Activated naive CD8-positive, alpha-beta T cell treated with anti-CD3 and anti-CD28 coated beads, Interleukin-2, amount 10 ng/mL, durations not matched to agents 7 days and 5 days (primary cell): ENCODE measurements at regions not wholly inside any gene's neighbourhood (a gene's known extent, or its start where the extent isn't known, plus 50 kb on each side); places are given as distances from the start of the nearest gene placed in this dataset.
"Not testable (repeated sequence)": the region's sequence is repeated elsewhere in the genome, so short reads cannot be mapped to it uniquely, and the experiment has no call there.

ENCODE experiments used
- ATAC-seq: fragments of 150-1000 bp; cut with Tn5 transposase; one replicate; pipeline ENCODE4 v1.10.0; 2021; ENCODE audit warnings: low read depth, moderate library complexity
- POLR2A ChIA-PET: fragments of 350-600 bp; sonication (Branson Sonifier 250); formaldehyde crosslinking; loops from one replicate; lab custom pipeline; 2021; ENCODE audit warnings: antibody characterized with exemption; lab: Charles Lee
- DNase-seq: peaks from one replicate; pipeline ENCODE4 v3.0.0; 2021
- H3K27ac Mint-ChIP-seq: one replicate; pipeline ENCODE4 v1.8.0; 2022; ENCODE audit warnings: mild to moderate bottlenecking, mixed read lengths
- H3K27me3 Mint-ChIP-seq: one replicate; pipeline ENCODE4 v1.8.0; 2022; ENCODE audit warnings: mild to moderate bottlenecking, moderate library complexity, mixed read lengths
- H3K36me3 Mint-ChIP-seq: one replicate; pipeline ENCODE4 v1.8.0; 2021; ENCODE audit warnings: mild to moderate bottlenecking, mixed read lengths
- H3K4me1 Mint-ChIP-seq: one replicate; pipeline ENCODE4 v1.8.0; 2021; ENCODE audit warnings: mixed read lengths
- H3K4me3 Mint-ChIP-seq: one replicate; pipeline ENCODE4 v1.8.0; 2022; ENCODE audit warnings: mild to moderate bottlenecking, moderate library complexity, mixed read lengths
- H3K9me3 Mint-ChIP-seq: one replicate; pipeline ENCODE4 v1.8.0; 2021; ENCODE audit warnings: mixed read lengths

- DNase-seq (no peak), ATAC-seq (no peak)
- Mint-ChIP-seq H3K27ac (no peak overlapping the region), H3K4me1 (no peaks in the 10 kb centered on the region), H3K27me3 (peaks cover 8% of the 10 kb centered on the region), H3K4me3 (no peak overlapping the region), H3K36me3 (no peaks in the 10 kb centered on the region), H3K9me3 (no peaks in the 10 kb centered on the region)
- POLR2A ChIA-PET: no interaction called here
These were observed 59.0 kb upstream of the TINAGL1 start for GRCh38 chr1:31517301-31517700.

- H3K4me1 Mint-ChIP-seq, H3K36me3 Mint-ChIP-seq, H3K9me3 Mint-ChIP-seq, DNase-seq, ATAC-seq, H3K27ac Mint-ChIP-seq, H3K27me3 Mint-ChIP-seq, H3K4me3 Mint-ChIP-seq, POLR2A ChIA-PET: not testable (repeated sequence)
These were observed 58.3 kb upstream of the TINAGL1 start for GRCh38 chr1:31517986-31518385.

- no peaks in the 10 kb centered on the region for H3K36me3 Mint-ChIP-seq
- no peaks in the 10 kb centered on the region for H3K9me3 Mint-ChIP-seq
- POLR2A ChIA-PET: no interaction called here
- H3K27ac Mint-ChIP-seq: no peak overlapping the region
- no peak for DNase-seq
- no peak overlapping the region for H3K4me3 Mint-ChIP-seq
- ATAC-seq: no peak
- H3K4me1 Mint-ChIP-seq: no peaks in the 10 kb centered on the region
- peaks cover 9% of the 10 kb centered on the region for H3K27me3 Mint-ChIP-seq
These were observed 54.4 kb upstream of the TINAGL1 start for GRCh38 chr1:31521761-31522555.

DNA sequence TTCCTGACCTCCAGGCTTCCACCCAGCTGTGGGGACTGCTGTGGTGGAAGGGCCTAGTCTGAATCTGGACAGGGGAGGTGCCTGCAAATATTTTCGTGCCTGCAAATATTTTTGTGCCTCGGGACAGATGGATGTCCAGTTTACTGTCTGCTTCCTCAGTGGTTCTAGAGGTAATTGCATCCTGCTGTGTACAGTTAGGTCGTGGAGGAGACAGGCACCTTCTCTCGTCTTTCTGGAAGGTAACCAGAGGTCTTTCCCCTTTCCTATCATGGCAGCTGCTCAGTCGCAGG, 53.8 kb upstream of the TINAGL1 start:
- Mint-ChIP-seq H3K27me3 (peaks cover 9% of the 10 kb centered on the region), H3K27ac (no peak overlapping the region), H3K4me3 (no peak overlapping the region), H3K36me3 (no peaks in the 10 kb centered on the region), H3K4me1 (no peaks in the 10 kb centered on the region), H3K9me3 (no peaks in the 10 kb centered on the region)
- no peak for DNase-seq
- no peak for ATAC-seq
- POLR2A ChIA-PET: no interaction called here

DNA sequence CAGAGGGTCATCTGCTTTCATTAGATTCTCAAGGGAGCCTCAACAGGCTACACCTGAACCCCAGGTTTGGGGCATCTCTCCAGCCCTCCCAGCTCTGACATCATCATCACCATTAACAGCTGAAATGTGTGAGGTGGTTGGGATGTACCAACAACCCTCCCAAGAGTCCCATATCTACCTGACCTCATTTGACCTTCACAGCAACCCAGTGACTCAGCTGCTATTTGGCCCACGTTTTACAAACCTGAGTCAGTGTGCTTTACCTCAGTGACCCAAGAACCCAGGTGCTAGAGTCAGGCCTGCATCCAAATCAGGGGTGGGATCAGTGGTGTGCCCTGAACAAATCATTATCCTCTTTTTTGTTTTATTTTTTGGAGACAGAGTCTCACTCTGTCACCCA, 53.3 kb upstream of the TINAGL1 start:
- Mint-ChIP-seq H3K27me3 (peaks cover 12% of the 10 kb centered on the region), H3K4me3 (no peak overlapping the region), H3K36me3 (no peaks in the 10 kb centered on the region), H3K27ac (no peak overlapping the region), H3K9me3 (no peaks in the 10 kb centered on the region), H3K4me1 (no peaks in the 10 kb centered on the region)
- DNase-seq (no peak), ATAC-seq (no peak)
- POLR2A ChIA-PET: no interaction called here

DNA sequence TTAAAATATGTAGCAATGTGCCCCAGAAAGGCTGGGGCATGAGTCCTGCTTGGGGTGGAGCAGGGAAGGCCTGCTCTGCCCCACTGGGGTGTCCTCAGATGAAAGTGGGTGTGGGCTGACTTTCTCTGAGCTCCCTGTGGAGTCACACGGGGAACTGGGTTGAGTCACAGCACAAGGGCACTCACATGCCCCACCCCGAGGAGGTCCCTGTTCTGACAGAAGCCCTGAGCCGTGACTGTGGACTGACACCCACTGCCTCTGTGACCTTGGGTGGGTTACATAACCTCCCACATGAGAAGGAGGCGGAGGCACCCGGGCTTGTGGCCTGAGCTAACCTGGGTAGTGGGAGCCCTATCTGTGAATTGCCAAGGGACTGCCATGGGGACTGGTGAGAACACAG, 52.5 kb upstream of the TINAGL1 start:
- Mint-ChIP-seq H3K9me3 (no peaks in the 10 kb centered on the region), H3K27me3 (peaks cover 13% of the 10 kb centered on the region), H3K36me3 (no peaks in the 10 kb centered on the region), H3K27ac (no peak overlapping the region), H3K4me1 (no peaks in the 10 kb centered on the region), H3K4me3 (no peak overlapping the region)
- no peak for DNase-seq
- POLR2A ChIA-PET: no interaction called here
- ATAC-seq: no peak

DNA sequence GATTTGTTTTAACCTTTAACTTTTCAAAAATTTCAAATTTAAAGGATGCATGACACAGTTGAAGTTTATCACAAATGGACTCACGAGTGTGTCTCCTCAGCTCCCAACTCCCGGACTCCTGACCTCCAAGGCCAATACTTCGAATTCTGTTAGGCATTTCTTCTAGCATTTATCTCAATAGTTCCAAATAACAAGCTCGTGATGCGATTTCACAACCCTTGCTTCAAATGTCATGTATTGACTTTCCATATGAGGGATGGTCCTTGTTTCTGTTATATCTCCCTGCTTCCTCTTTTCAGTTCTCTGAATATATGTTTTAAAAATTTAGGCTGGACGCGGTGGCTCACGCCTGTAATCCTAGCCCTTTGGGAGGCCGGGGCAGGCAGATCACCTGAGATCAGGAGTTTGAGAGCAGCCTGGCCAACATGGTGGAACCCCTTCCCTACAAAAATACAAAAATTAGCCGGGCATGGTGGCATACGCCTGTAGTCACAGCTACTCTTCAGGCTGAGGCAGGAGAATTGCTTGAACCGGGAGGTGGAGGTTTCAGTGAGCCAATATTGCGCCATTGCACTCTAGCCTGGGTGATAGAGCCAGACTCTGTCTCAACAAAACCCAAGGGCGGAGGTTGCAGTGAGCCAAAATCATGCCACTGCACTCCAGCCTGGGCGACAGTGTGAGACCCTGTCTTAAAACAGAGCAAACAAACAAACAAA, 52.0 kb upstream of the TINAGL1 start:
- H3K4me1 Mint-ChIP-seq: no peaks in the 10 kb centered on the region
- no peak for ATAC-seq
- H3K36me3 Mint-ChIP-seq: no peaks in the 10 kb centered on the region
- no peak overlapping the region for H3K27ac Mint-ChIP-seq
- no peak for DNase-seq
- no peaks in the 10 kb centered on the region for H3K9me3 Mint-ChIP-seq
- peaks cover 13% of the 10 kb centered on the region for H3K27me3 Mint-ChIP-seq
- POLR2A ChIA-PET: no interaction called here
- no peak overlapping the region for H3K4me3 Mint-ChIP-seq
